Peyer's patch (tissue), 2 donors: ENCODE measurements at regions not wholly inside any gene's neighbourhood (a gene's known extent, or its start where the extent isn't known, plus 50 kb on each side); places are given as distances from the start of the nearest gene placed in this dataset.

ENCODE experiments used
- small RNA-seq, 2 donors: library from RNA; depleted of rRNA; stranded (forward); fragments of <200 nt; gene quantifications; one replicate each; pipeline ENCODE3, GENCODE V24; 2016

Small RNA genes lying in the stretch of these regions (small RNA-seq; reads per million reads assigned to genes)
- gene RF00001: 0 reads per million in 2 donors
